ENCODE measurements at regions not wholly inside any gene's neighbourhood (a gene's known extent, or its start where the extent isn't known, plus 50 kb on each side); places are given as distances from the start of the nearest gene placed in this dataset.

GRCh38 chr1:59043796-59044195, 253.1 kb upstream of the FGGY start:
- 0 out of 2 replicates have a peak, but pooled peaks have one; percentile 31 for TF ChIP-seq SIN3A (IDR thresholded peaks at IDR 0.05; ENCODE audit: borderline replicate concordance, insufficient read depth, low read length)
- peak in 1 of 2 experiments; percentile 58; a peak in 1 of 4 replicates for TF ChIP-seq REST (IDR thresholded peaks at IDR 0.05; ENCODE audit: insufficient read depth in 1 of 2, low read depth in 2 of 2, low read length in 2 of 2)
- no peak for TF ChIP-seq POLR2AphosphoS5 (IDR thresholded peaks at IDR 0.05; ENCODE audit: low read depth, low read length)

Measured in PFSK-1 (cell line).